ENCODE measurements at regions not wholly inside any gene's neighbourhood (a gene's known extent, or its start where the extent isn't known, plus 50 kb on each side); places are given as distances from the start of the nearest gene placed in this dataset.

GRCh38 chr2:186064507-186064906 lies 325.9 kb downstream of the FSIP2 start:
- TF ChIP-seq STAT6 (CRISPR knock-in tag; conservative IDR thresholded peaks at IDR 0.05; ENCODE audit: low read depth) (no peak), MAX (CRISPR knock-in tag; IDR thresholded peaks at IDR 0.05) (no peak), CREB1 (CRISPR knock-in tag; IDR thresholded peaks at IDR 0.05) (no peak), NR2C2 (CRISPR knock-in tag; IDR thresholded peaks at IDR 0.05) (no peak), ZBTB21 (CRISPR knock-in tag; IDR thresholded peaks at IDR 0.05; ENCODE audit: borderline replicate concordance) (no peak), KAT7 (CRISPR knock-in tag; IDR thresholded peaks at IDR 0.05; ENCODE audit: borderline replicate concordance) (no peak), ARID4B (CRISPR knock-in tag; IDR thresholded peaks at IDR 0.05; ENCODE audit: borderline replicate concordance) (no peak), USF2 (CRISPR knock-in tag; IDR thresholded peaks at IDR 0.05) (no peak)

All from WTC11 (cell line).